Neural crest cell (in vitro differentiated cells): ENCODE measurements at regions not wholly inside any gene's neighbourhood (a gene's known extent, or its start where the extent isn't known, plus 50 kb on each side); places are given as distances from the start of the nearest gene placed in this dataset.

ENCODE experiments used
- DNase-seq: peaks from one replicate; pipeline ENCODE4 v3.0.0; 2021; ENCODE audit warnings: low read depth, mixed read lengths, low spot score
- H3K27ac Mint-ChIP-seq: one replicate; pipeline ENCODE4 v1.8.0; 2021; ENCODE audit warnings: mild to moderate bottlenecking, mixed read lengths; ENCODE audit not compliant: unreplicated experiment
- H3K27me3 Mint-ChIP-seq: 2 replicates; pipeline ENCODE4 v1.8.0; 2021; ENCODE audit warnings: low read depth, mild to moderate bottlenecking, mixed read lengths
- H3K36me3 Mint-ChIP-seq: 2 replicates; pipeline ENCODE4 v1.8.0; 2021; ENCODE audit warnings: low read depth, mild to moderate bottlenecking, mixed read lengths
- H3K4me1 Mint-ChIP-seq: 2 replicates; pipeline ENCODE4 v1.8.0; 2021; ENCODE audit warnings: mixed read lengths
- H3K4me3 Mint-ChIP-seq: one replicate; pipeline ENCODE4 v1.8.0; 2021; ENCODE audit warnings: mild to moderate bottlenecking, mixed read lengths
- H3K9me3 Mint-ChIP-seq: 2 replicates; pipeline ENCODE4 v1.8.0; 2021; ENCODE audit warnings: mixed read lengths
- TF ChIP-seq, protein P1 (sequence below): fragments of 200-600 bp; sonication (generic); conservative IDR thresholded peaks from 2 replicates; pipeline ENCODE4 v1.5.0; 2021; ENCODE audit warnings: antibody characterized with exemption, mild to moderate bottlenecking

DNA sequence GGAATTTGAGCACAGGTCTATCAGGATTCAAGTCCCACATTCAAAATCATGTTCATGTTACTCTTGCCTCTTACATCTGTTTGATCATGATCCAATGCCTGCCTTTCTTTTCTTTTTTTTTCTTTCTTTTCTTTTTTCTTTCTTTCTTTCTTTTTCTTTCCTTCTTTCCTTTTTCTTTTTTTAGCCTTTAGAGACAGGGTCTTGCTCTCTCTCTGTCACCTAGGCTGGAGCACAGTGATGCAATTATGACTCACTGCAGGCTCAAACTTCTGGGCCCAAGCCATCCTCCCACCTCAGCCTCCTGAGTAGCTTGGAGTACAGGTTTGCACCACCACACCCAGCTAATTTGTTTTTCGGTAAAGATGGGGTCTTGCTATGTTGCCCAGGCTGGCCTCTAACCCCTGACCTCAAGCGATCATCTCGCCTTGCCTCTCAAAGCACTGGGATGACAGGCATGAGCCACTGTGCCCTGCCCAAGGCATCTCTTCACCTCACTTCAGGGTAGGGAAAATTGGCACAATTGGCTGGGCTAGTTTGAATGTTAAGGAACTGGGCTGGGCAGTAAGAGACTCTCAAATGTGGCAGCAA, 359.2 kb downstream of the FBXW7 start:
- H3K9me3 Mint-ChIP-seq, result peaks cover 5% of the 10 kb centered on the region
- H3K27me3 Mint-ChIP-seq, result no peaks in the 10 kb centered on the region
- TF ChIP-seq, protein P1, sequence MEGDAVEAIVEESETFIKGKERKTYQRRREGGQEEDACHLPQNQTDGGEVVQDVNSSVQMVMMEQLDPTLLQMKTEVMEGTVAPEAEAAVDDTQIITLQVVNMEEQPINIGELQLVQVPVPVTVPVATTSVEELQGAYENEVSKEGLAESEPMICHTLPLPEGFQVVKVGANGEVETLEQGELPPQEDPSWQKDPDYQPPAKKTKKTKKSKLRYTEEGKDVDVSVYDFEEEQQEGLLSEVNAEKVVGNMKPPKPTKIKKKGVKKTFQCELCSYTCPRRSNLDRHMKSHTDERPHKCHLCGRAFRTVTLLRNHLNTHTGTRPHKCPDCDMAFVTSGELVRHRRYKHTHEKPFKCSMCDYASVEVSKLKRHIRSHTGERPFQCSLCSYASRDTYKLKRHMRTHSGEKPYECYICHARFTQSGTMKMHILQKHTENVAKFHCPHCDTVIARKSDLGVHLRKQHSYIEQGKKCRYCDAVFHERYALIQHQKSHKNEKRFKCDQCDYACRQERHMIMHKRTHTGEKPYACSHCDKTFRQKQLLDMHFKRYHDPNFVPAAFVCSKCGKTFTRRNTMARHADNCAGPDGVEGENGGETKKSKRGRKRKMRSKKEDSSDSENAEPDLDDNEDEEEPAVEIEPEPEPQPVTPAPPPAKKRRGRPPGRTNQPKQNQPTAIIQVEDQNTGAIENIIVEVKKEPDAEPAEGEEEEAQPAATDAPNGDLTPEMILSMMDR, result no peak
- no peaks in the 10 kb centered on the region for H3K36me3 Mint-ChIP-seq
- H3K27ac Mint-ChIP-seq, result no peak overlapping the region
- no peak for DNase-seq
- no peaks in the 10 kb centered on the region for H3K4me1 Mint-ChIP-seq
- H3K4me3 Mint-ChIP-seq, result no peak overlapping the region

- Mint-ChIP-seq H3K36me3 (no peaks in the 10 kb centered on the region), H3K27me3 (no peaks in the 10 kb centered on the region), H3K27ac (no peak overlapping the region), H3K4me3 (no peak overlapping the region), H3K4me1 (no peaks in the 10 kb centered on the region), H3K9me3 (peaks cover 5% of the 10 kb centered on the region)
- TF ChIP-seq, protein P1, result no peak
- DNase-seq, result no peak
These were observed 360.3 kb downstream of the FBXW7 start for GRCh38 chr4:152175586-152175985.

GRCh38 chr4:152172146-152172545, 363.7 kb downstream of the FBXW7 start:
- DNase-seq, result no peak
- Mint-ChIP-seq H3K4me1 (no peaks in the 10 kb centered on the region), H3K9me3 (peaks cover under 1% of the 10 kb centered on the region), H3K27ac (no peak overlapping the region), H3K36me3 (no peaks in the 10 kb centered on the region), H3K27me3 (peaks cover 8% of the 10 kb centered on the region), H3K4me3 (no peak overlapping the region)
- TF ChIP-seq, protein P1, result no peak

GRCh38 chr4:152171556-152171955, 364.3 kb downstream of the FBXW7 start:
- TF ChIP-seq, protein P1, result no peak
- H3K4me3 Mint-ChIP-seq, result no peak overlapping the region
- no peaks in the 10 kb centered on the region for H3K9me3 Mint-ChIP-seq
- no peak for DNase-seq
- peaks cover 12% of the 10 kb centered on the region for H3K27me3 Mint-ChIP-seq
- H3K27ac Mint-ChIP-seq, result no peak overlapping the region
- no peaks in the 10 kb centered on the region for H3K4me1 Mint-ChIP-seq
- H3K36me3 Mint-ChIP-seq, result no peaks in the 10 kb centered on the region

DNA sequence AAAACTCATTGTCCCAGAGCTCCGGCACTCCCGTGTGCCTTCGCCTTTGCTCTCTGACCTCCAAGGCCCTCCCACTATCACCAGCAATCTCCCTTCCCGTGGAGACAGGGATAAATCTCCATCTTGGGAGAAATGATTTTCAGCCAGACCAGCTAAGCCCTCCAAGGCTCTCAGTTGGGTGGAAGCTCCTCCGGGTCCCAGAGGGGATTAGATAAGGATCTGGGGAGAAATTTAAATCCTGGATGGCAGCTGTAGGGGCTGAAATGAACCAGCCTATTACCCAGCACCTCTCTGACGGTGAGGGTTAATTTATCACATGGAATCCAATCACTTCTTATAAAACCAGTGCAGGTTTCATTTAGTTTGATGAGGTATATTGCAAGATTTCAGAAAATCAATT, 366.2 kb downstream of the FBXW7 start:
- Mint-ChIP-seq H3K27ac (no peak overlapping the region), H3K36me3 (no peaks in the 10 kb centered on the region), H3K4me3 (no peak overlapping the region), H3K9me3 (no peaks in the 10 kb centered on the region), H3K27me3 (peaks cover 13% of the 10 kb centered on the region), H3K4me1 (no peaks in the 10 kb centered on the region)
- TF ChIP-seq, protein P1, result no peak
- no peak for DNase-seq
